ENCODE measurements at regions not wholly inside any gene's neighbourhood (a gene's known extent, or its start where the extent isn't known, plus 50 kb on each side); places are given as distances from the start of the nearest gene placed in this dataset.

GRCh38 chr1:243927381-243927780, 77.3 kb upstream of the AKT3 start:
- TF ChIP-seq CTCF (IDR thresholded peaks at IDR 0.05) (no peak), POLR2A (IDR thresholded peaks at IDR 0.05) (no peak)
